ENCODE measurements at regions not wholly inside any gene's neighbourhood (a gene's known extent, or its start where the extent isn't known, plus 50 kb on each side); places are given as distances from the start of the nearest gene placed in this dataset.
"Not testable (repeated sequence)": the region's sequence is repeated elsewhere in the genome, so short reads cannot be mapped to it uniquely, and the experiment has no call there.

GRCh38 chr15:88965097-88965496 lies 51.9 kb upstream of the MFGE8 start:
- H3K27ac ChIP-seq (ENCODE audit: low read depth, low read length); H3K4me3 ChIP-seq (ENCODE audit: low read depth, low read length); H3K4me1 ChIP-seq (ENCODE audit: control insufficient read depth, insufficient read depth, low read length, unreplicated experiment); H3K79me2 ChIP-seq (ENCODE audit: control insufficient read depth, insufficient read depth, low read length, unreplicated experiment); H3K36me3 ChIP-seq (ENCODE audit: insufficient read depth, low read length); H3K27me3 ChIP-seq (ENCODE audit: insufficient read depth, low read length); H2AFZ ChIP-seq (ENCODE audit: low read length, unreplicated experiment): not testable (repeated sequence)

- no peaks in the 10 kb centered on the region for H3K36me3 ChIP-seq (ENCODE audit: insufficient read depth, low read length)
- no peaks in the 10 kb centered on the region for H3K4me1 ChIP-seq (ENCODE audit: control insufficient read depth, insufficient read depth, low read length, unreplicated experiment)
- no peak overlapping the region for H3K4me3 ChIP-seq (ENCODE audit: low read depth, low read length)
- no peaks in the 10 kb centered on the region for H3K79me2 ChIP-seq (ENCODE audit: control insufficient read depth, insufficient read depth, low read length, unreplicated experiment)
- no peak overlapping the region for H2AFZ ChIP-seq (ENCODE audit: low read length, unreplicated experiment)
- no peak overlapping the region for H3K27ac ChIP-seq (ENCODE audit: low read depth, low read length)
- H3K27me3 ChIP-seq (ENCODE audit: insufficient read depth, low read length): no peaks in the 10 kb centered on the region
Observed at GRCh38 chr15:88970232-88970631, 57.1 kb upstream of the MFGE8 start.

DNA sequence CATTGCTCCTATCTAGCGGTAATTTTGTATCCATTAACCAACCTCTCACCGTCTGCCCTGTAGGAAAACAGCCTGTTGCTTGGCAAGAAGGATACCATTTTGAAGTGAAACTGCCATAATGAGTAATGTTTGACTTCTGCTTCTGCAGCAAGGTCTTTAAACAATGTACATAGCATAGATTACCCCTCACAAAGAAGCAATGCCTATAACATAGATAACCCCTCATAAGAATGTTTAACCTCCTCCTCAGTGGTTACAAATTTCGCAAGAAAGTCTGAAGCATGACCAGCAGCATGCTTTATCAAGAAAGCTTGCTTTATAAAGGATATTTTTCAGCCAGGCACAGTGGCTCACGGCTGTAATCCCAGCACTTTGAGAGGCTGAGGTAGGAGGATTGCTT lies 61.2 kb upstream of the MFGE8 start:
- H3K4me3 ChIP-seq (ENCODE audit: low read depth, low read length): no peak overlapping the region
- H3K4me1 ChIP-seq (ENCODE audit: control insufficient read depth, insufficient read depth, low read length, unreplicated experiment): no peaks in the 10 kb centered on the region
- H3K27ac ChIP-seq (ENCODE audit: low read depth, low read length): no peak overlapping the region
- H2AFZ ChIP-seq (ENCODE audit: low read length, unreplicated experiment): no peak overlapping the region
- no peaks in the 10 kb centered on the region for H3K79me2 ChIP-seq (ENCODE audit: control insufficient read depth, insufficient read depth, low read length, unreplicated experiment)
- peaks cover 2% of the 10 kb centered on the region; the same call in 1 of the 2 replicates for H3K27me3 ChIP-seq (ENCODE audit: insufficient read depth, low read length)
- no peaks in the 10 kb centered on the region for H3K36me3 ChIP-seq (ENCODE audit: insufficient read depth, low read length)

DNA sequence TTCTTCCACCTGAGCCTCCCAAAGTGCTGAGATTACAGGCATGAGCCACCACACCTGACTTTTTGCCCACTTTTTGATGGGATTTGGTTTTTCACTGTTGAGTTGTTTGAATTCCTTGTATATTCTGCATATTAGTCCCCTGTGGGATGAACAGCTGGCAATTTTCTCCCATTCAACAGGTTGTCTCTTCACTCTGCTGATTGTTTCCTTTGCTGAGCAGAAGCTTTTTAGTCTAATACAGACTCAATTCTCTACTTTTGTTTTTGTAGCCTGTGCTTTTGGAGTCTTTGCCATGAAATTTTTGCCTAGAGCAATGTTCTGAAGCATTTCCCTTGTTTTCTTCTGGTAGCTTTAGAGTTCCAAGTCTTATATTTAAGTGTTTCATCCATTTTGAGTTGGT lies 62.7 kb upstream of the MFGE8 start:
- Histone ChIP-seq H3K4me1 (ENCODE audit: control insufficient read depth, insufficient read depth, low read length, unreplicated experiment) (no peaks in the 10 kb centered on the region), H2AFZ (ENCODE audit: low read length, unreplicated experiment) (no peak overlapping the region), H3K4me3 (ENCODE audit: low read depth, low read length) (no peak overlapping the region)

GRCh38 chr15:88976656-88977055 lies 63.5 kb upstream of the MFGE8 start:
- Histone ChIP-seq H3K27me3 (ENCODE audit: insufficient read depth, low read length) (peaks cover 2% of the 10 kb centered on the region; the same call in 1 of the 2 replicates), H2AFZ (ENCODE audit: low read length, unreplicated experiment) (no peak overlapping the region), H3K79me2 (ENCODE audit: control insufficient read depth, insufficient read depth, low read length, unreplicated experiment) (no peaks in the 10 kb centered on the region), H3K4me1 (ENCODE audit: control insufficient read depth, insufficient read depth, low read length, unreplicated experiment) (peaks cover 1% of the 10 kb centered on the region), H3K27ac (ENCODE audit: low read depth, low read length) (no peak overlapping the region), H3K4me3 (ENCODE audit: low read depth, low read length) (no peak overlapping the region), H3K36me3 (ENCODE audit: insufficient read depth, low read length) (no peaks in the 10 kb centered on the region)

More for the DNA sequence above, 62.7 kb upstream of the MFGE8 start:
- Histone ChIP-seq H3K36me3 (ENCODE audit: insufficient read depth, low read length) (no peaks in the 10 kb centered on the region), H3K79me2 (ENCODE audit: control insufficient read depth, insufficient read depth, low read length, unreplicated experiment) (no peaks in the 10 kb centered on the region), H3K27me3 (ENCODE audit: insufficient read depth, low read length) (peaks cover 2% of the 10 kb centered on the region; the same call in 1 of the 2 replicates), H3K27ac (ENCODE audit: low read depth, low read length) (no peak overlapping the region)

- no peak overlapping the region for H3K4me3 ChIP-seq (ENCODE audit: low read depth, low read length)
- peaks cover 17% of the 10 kb centered on the region for H3K4me1 ChIP-seq (ENCODE audit: control insufficient read depth, insufficient read depth, low read length, unreplicated experiment)
- H3K79me2 ChIP-seq (ENCODE audit: control insufficient read depth, insufficient read depth, low read length, unreplicated experiment): no peaks in the 10 kb centered on the region
- no peak overlapping the region for H3K27ac ChIP-seq (ENCODE audit: low read depth, low read length)
- H3K36me3 ChIP-seq (ENCODE audit: insufficient read depth, low read length): no peaks in the 10 kb centered on the region
- no peak overlapping the region for H2AFZ ChIP-seq (ENCODE audit: low read length, unreplicated experiment)
- peaks cover 2% of the 10 kb centered on the region; the same call in 1 of the 2 replicates for H3K27me3 ChIP-seq (ENCODE audit: insufficient read depth, low read length)
Observed at GRCh38 chr15:88979674-88980073, 66.5 kb upstream of the MFGE8 start.

GRCh38 chr15:88980498-88980897 lies 67.3 kb upstream of the MFGE8 start:
- Histone ChIP-seq H3K27me3 (ENCODE audit: insufficient read depth, low read length) (peaks cover 2% of the 10 kb centered on the region; the same call in 1 of the 2 replicates), H3K27ac (ENCODE audit: low read depth, low read length) (no peak overlapping the region), H3K4me3 (ENCODE audit: low read depth, low read length) (no peak overlapping the region), H2AFZ (ENCODE audit: low read length, unreplicated experiment) (no peak overlapping the region), H3K36me3 (ENCODE audit: insufficient read depth, low read length) (no peaks in the 10 kb centered on the region), H3K4me1 (ENCODE audit: control insufficient read depth, insufficient read depth, low read length, unreplicated experiment) (peaks cover 17% of the 10 kb centered on the region), H3K79me2 (ENCODE audit: control insufficient read depth, insufficient read depth, low read length, unreplicated experiment) (no peaks in the 10 kb centered on the region)

DNA sequence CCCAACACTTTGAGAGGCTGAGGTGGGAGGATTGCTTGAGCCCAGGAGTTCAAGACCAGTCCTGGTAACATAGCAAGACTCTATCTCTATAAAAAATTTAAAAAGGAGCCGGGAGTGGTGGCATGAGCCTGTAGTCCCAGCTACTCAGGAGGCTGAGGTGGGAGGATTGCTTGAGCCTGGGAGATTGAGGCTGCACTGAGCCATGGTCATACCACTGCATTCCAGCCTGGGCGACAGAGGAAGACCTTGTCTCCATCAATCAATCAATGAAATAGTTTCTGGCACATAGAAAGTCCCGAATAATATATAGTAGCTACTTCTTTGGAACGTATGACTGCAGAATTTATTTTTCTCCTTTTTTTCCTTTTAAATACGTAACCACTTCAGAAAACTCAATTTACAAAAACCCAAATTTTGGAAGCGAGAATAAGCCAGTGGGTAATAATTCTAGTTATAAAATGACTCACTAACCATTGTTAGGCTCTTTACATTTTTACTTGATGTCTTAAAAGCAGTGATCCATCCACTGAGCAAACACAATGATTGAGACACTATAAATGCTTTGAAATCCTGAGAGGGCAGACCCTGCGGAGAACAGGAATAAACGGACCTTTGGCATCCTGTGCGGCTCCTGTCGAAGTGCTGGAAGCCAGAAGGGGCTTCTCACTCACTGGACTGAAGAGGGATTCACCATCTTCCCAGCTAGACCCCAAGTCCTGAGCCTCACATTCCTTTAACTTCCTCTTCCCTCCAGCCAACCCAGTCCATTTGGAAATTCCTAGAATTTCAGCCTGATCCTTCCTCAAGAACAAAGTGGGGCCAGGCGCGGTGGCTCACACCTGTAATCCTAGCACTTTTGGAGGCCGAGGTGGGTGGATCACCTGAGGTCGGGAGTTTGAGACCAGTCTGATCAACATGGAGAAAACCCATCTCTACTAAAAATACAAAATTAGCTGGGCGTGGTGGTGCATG lies 68.4 kb upstream of the MFGE8 start:
- Histone ChIP-seq H3K36me3 (ENCODE audit: insufficient read depth, low read length) (no peaks in the 10 kb centered on the region), H3K79me2 (ENCODE audit: control insufficient read depth, insufficient read depth, low read length, unreplicated experiment) (no peaks in the 10 kb centered on the region), H3K4me3 (ENCODE audit: low read depth, low read length) (no peak overlapping the region), H3K4me1 (ENCODE audit: control insufficient read depth, insufficient read depth, low read length, unreplicated experiment) (peaks cover 17% of the 10 kb centered on the region), H2AFZ (ENCODE audit: low read length, unreplicated experiment) (no peak overlapping the region), H3K27me3 (ENCODE audit: insufficient read depth, low read length) (peaks cover 2% of the 10 kb centered on the region; the same call in 1 of the 2 replicates), H3K27ac (ENCODE audit: low read depth, low read length) (peak overlapping the region; percentile 59; the same call in 1 of the 2 replicates)

- Histone ChIP-seq H3K4me1 (ENCODE audit: control insufficient read depth, insufficient read depth, low read length, unreplicated experiment) (peaks cover 17% of the 10 kb centered on the region), H2AFZ (ENCODE audit: low read length, unreplicated experiment) (no peak overlapping the region), H3K27ac (ENCODE audit: low read depth, low read length) (peak overlapping the region; percentile 59; the same call in 1 of the 2 replicates), H3K36me3 (ENCODE audit: insufficient read depth, low read length) (no peaks in the 10 kb centered on the region), H3K27me3 (ENCODE audit: insufficient read depth, low read length) (no peaks in the 10 kb centered on the region), H3K79me2 (ENCODE audit: control insufficient read depth, insufficient read depth, low read length, unreplicated experiment) (no peaks in the 10 kb centered on the region), H3K4me3 (ENCODE audit: low read depth, low read length) (no peak overlapping the region)
Observed at GRCh38 chr15:88982304-88982945, 69.2 kb upstream of the MFGE8 start.

DNA sequence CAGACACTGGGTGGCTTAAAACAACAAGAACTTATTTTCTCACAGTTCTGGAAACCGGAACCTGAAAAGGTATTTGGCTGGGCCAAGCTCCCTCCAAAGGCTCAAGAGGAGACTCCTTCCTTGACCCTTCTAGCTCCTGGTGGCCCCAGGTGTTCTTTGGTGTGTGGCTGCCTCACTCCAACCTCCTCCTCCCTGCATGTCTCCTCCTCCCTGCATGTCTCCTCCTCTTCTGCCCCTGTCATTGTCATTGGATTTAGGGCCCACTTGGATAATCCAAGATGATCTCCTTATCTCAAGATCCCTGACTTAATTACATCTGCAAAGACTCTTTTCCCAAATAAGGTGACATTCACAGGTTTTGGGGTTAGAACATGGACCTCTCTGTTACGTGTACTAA lies 69.8 kb upstream of the MFGE8 start:
- Histone ChIP-seq H3K4me1 (ENCODE audit: control insufficient read depth, insufficient read depth, low read length, unreplicated experiment) (peaks cover 19% of the 10 kb centered on the region), H3K36me3 (ENCODE audit: insufficient read depth, low read length) (no peaks in the 10 kb centered on the region), H3K79me2 (ENCODE audit: control insufficient read depth, insufficient read depth, low read length, unreplicated experiment) (no peaks in the 10 kb centered on the region), H2AFZ (ENCODE audit: low read length, unreplicated experiment) (no peak overlapping the region), H3K4me3 (ENCODE audit: low read depth, low read length) (no peak overlapping the region), H3K27ac (ENCODE audit: low read depth, low read length) (peak overlapping the region; percentile 59; the same call in 1 of the 2 replicates), H3K27me3 (ENCODE audit: insufficient read depth, low read length) (no peaks in the 10 kb centered on the region)

Measured in ACC112 (cell line).